GM18517 (cell line): ENCODE measurements at regions not wholly inside any gene's neighbourhood (a gene's known extent, or its start where the extent isn't known, plus 50 kb on each side); places are given as distances from the start of the nearest gene placed in this dataset.
"Not testable (repeated sequence)": the region's sequence is repeated elsewhere in the genome, so short reads cannot be mapped to it uniquely, and the experiment has no call there.

Source experiments
- ATAC-seq: cut with Tn5 transposase; IDR thresholded peaks from one replicate; pipeline ENCODE4 v1.9.1; 2021; ENCODE audit warnings: mild to moderate bottlenecking, moderate library complexity; ENCODE audit not compliant: unreplicated experiment

DNA sequence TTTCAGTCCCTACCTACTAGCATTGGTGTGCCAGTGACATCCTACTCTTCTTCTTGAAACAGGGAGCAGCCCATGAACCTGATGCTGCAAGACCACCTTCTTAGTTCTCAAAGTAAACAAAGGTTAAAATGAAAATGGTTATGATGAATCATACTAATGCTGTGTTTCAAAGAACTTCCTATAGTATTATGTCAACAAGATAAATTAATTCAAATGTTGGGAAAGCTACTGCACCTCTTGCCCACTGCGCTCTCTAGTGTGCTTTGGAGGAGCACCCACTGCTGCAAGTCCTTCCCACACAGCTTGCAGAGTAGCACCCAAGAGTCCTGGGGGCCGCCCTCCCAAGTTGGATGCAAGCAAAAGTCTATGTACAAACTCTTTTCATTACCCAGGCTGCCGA, 81.1 kb downstream of the CD200R1L start:
- ATAC-seq = no peak

DNA sequence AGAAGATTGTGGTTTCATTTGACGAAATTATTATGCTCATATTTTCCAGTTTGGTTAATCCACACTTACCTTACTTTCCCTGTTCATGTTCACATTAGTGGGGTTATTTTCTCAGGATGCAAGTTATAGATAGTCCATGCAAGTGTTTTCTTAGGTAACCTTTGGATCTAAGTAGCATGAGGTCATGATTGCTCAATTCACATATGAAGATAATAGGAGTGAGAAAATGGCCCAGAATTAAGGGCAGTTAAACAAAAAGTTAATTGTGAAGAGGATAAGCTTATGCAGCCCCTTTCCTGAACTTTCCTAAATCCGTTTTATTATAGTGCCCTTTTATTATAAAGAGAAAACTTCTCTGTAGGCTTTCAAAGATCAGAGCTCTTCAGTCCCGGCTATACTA, 83.4 kb downstream of the CD200R1L start:
- no peak for ATAC-seq

DNA sequence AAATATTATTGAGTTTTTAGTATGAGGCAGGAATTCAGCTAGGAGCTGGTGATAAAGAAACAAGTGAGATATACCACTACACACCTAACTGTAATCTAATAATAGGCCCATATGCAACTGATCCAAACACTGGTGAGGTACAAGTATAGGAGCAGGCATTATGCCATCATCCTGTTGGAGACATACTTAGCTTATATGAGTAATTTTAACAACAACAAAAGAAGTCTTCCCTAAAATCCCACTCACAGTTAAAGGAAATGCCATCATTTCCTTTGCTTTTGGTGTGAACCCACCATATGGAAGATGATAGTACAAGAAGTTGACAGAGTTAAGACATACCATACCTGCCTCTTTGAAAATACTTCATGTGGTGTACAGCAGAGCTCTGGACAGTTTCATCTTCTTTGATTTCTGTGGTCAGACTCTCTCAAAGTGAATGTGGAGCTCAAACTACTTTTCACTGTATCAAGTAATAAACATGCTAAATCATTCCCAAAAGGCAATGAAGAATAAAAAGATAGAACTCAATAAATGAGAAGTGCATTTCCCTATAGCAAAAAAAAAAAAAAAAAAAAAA, 85.5 kb downstream of the CD200R1L start:
- ATAC-seq = no peak

DNA sequence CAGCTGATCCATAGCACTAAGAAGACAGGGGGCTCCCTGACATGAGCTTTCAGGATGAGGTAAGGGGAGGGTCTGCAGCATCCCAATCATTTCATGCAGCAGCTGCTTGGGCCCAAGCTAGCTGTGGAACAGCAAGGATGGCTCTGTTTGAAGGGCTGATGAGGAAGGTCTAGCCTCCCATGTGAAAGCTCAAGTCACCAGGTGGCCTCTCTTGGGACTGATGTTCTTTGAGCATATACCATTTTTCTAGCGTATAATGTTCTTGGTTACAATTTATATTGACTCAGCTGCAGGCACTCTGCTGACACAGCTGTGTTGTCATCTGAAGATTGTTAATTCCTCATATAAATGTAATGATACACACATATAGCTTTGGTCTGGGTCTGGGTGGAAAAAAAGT, 87.0 kb downstream of the CD200R1L start:
- no peak for ATAC-seq

GRCh38 chr3:112759210-112759609, 87.5 kb downstream of the CD200R1L start:
- no peak for ATAC-seq

- ATAC-seq = no peak
These were observed 89.5 kb downstream of the CD200R1L start for GRCh38 chr3:112757197-112757596.

DNA sequence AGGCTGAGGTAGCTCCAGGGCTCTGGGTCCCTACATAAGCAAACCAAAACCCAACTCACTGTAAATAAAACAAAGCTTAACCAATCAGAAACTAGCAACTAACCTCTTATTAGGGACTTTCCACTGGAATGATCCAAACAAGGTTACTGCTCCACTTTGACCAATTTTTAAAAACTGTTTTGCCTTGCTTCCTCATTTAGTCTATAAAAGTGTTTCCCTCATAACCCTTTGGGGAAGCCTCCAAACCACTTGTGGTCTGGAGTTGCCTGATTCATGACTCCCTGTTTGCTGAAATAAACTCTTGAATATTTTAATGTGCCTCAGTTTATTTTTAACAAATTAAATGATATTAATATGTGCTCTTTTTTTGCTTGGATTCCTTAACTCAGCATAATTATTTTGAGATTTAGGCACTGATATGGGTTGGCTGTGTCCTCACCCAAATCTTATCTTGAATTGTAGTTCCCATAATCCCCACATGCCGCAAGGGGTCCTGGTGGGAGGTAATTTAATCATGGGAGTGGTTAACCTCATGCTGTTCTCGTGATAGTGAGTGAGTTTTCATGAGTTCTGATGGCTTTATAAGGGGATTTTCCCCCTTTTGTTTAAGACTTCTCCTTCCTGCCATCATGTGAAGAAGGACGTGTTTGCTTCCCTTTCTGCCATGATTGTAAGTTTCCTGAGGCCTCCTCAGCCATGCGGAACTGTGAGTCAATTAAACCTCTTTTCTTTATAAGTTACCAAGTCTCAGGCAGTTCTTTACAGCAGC, 90.6 kb downstream of the CD200R1L start:
- no peak for ATAC-seq

GRCh38 chr3:112755046-112755445, 91.6 kb downstream of the CD200R1L start:
- not testable (repeated sequence) for ATAC-seq

DNA sequence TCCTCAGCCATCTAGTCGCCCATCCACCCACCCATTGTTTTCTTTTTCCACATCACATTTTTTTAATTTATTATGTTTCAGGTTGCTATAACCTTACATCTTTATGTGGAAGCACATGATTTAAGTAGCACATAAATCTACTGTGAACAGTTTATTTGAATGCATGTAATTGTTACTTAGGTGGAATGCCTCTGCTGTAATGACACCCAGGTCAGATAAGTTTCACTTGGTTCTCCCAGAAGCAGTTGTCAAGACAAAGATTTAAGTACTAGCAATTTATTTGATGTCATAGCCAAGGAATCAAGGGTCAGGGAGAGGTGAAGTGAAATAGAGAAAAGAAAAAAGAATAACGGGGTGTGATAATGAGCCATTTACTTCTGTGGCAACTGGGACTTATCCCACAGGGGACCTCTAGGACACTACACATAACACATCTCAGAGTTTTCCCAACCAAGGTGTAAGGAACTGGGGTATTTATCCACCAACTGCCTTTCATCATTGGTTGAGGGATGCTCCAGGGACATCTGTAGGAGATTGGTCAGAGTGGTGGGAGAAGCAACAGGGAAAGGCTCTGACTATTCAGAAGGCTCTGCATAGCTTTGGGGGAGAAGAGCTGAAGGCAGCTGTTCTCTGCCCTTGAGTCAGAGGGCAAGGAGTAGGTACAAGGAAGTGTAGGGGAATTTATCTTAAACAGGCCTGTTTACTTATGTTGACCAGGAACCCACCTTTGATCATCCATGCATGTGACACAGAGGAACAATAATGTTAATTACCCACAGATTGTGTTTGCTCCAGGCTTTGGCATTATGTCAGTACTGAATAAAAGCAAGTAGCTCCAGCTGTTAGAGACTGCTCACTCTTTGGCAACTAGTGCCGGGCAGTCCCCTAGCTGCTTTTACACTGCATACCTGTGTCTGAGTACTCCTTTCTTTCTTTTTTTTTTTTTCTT, 94.8 kb downstream of the CD200R1L start:
- ATAC-seq = no peak

GRCh38 chr3:112751061-112751460, 95.6 kb downstream of the CD200R1L start:
- no peak for ATAC-seq

DNA sequence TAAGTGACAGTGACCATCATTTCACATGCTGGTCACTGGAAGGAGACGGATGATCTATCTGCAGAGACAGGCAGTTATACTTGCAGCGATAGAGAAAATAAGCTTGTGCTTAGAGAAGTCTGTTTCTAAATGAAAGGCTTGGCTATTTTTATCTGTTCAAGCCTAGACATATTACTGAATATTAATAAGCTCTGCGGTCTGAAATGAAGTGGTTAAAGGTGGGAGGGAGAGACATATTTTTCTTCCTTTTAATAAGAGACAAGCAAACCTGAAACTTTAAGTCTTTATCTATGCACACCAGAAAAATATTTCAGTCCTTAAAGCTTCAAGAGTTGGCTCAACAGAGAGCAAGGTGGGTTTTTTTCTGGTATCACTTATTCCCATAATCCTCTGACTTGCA, 99.0 kb downstream of the CD200R1L start:
- ATAC-seq = no peak

GRCh38 chr3:112746675-112747280, 99.9 kb downstream of the CD200R1L start:
- no peak for ATAC-seq

- ATAC-seq = no peak
These were observed 101.0 kb downstream of the CD200R1L start for GRCh38 chr3:112745567-112746248.

GRCh38 chr3:112744825-112745566, 101.7 kb downstream of the CD200R1L start:
- ATAC-seq = no peak

DNA sequence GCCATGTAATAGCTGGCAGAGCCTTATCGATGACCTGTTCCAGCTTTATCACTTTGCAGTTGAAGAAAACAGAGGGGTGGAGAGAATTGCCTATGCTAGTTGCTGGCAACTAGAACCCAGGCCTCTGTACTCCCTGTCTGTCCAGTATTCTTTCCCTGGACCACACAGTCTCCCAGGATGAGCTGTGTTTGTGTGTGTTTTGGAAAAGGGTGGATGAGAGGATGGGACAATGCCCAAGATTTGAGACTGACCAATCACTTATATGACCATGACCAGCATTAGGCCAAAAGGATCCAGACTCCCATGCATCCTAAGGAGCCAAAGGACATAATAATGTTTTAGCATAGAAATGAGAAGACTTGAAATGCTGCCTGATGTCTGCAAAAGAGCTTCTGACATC, 102.6 kb downstream of the CD200R1L start:
- no peak for ATAC-seq

DNA sequence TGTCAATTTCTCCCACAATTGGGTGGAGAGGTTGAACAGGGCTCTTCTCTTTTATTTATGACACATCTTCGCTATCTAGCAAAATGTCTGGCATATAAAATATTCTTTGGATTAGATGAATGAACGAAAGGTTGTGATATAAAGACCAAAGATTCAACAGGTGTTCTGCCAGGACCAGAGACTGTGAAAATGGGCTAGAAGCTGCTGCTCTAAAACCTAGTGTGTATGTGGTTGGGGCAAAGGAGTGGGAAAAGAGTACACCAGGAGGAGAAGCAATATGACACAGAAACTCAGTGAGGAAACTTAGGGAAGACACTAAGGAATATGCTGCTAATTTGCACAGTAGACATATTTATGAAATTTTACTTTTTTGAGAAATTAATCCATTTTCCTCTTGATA, 102.0 kb upstream of the CCDC80 start:
- ATAC-seq = no peak

GRCh38 chr3:112741983-112742382, 101.0 kb upstream of the CCDC80 start:
- no peak for ATAC-seq

- no peak for ATAC-seq
These were observed 99.9 kb upstream of the CCDC80 start for GRCh38 chr3:112740835-112741234.

- ATAC-seq = no peak
These were observed 98.5 kb upstream of the CCDC80 start for GRCh38 chr3:112739252-112739965.
